Neural crest cell (in vitro differentiated cells): ENCODE measurements at regions not wholly inside any gene's neighbourhood (a gene's known extent, or its start where the extent isn't known, plus 50 kb on each side); places are given as distances from the start of the nearest gene placed in this dataset.

ENCODE experiments used
- DNase-seq: peaks from one replicate; pipeline ENCODE4 v3.0.0; 2021; ENCODE audit warnings: low read depth, mixed read lengths, low spot score
- H3K27ac Mint-ChIP-seq: one replicate; pipeline ENCODE4 v1.8.0; 2021; ENCODE audit warnings: mild to moderate bottlenecking, mixed read lengths; ENCODE audit not compliant: unreplicated experiment
- H3K27me3 Mint-ChIP-seq: 2 replicates; pipeline ENCODE4 v1.8.0; 2021; ENCODE audit warnings: low read depth, mild to moderate bottlenecking, mixed read lengths
- H3K36me3 Mint-ChIP-seq: 2 replicates; pipeline ENCODE4 v1.8.0; 2021; ENCODE audit warnings: low read depth, mild to moderate bottlenecking, mixed read lengths
- H3K4me1 Mint-ChIP-seq: 2 replicates; pipeline ENCODE4 v1.8.0; 2021; ENCODE audit warnings: mixed read lengths
- H3K4me3 Mint-ChIP-seq: one replicate; pipeline ENCODE4 v1.8.0; 2021; ENCODE audit warnings: mild to moderate bottlenecking, mixed read lengths
- H3K9me3 Mint-ChIP-seq: 2 replicates; pipeline ENCODE4 v1.8.0; 2021; ENCODE audit warnings: mixed read lengths
- CTCF ChIP-seq: fragments of 200-600 bp; sonication (generic); conservative IDR thresholded peaks from 2 replicates; pipeline ENCODE4 v1.5.0; 2021; ENCODE audit warnings: antibody characterized with exemption, mild to moderate bottlenecking

- Mint-ChIP-seq H3K9me3 (peaks cover 60% of the 10 kb centered on the region), H3K27me3 (no peaks in the 10 kb centered on the region), H3K27ac (no peak overlapping the region), H3K36me3 (peaks cover 50% of the 10 kb centered on the region), H3K4me3 (no peak overlapping the region), H3K4me1 (no peaks in the 10 kb centered on the region)
- TF ChIP-seq CTCF, result no peak
- no peak for DNase-seq
Observed at GRCh38 chr21:8991088-8991907, 1530.1 kb upstream of the TPTE start.

GRCh38 chr21:8991968-8992621, 1529.3 kb upstream of the TPTE start:
- no peak overlapping the region for H3K27ac Mint-ChIP-seq
- H3K4me3 Mint-ChIP-seq, result no peak overlapping the region
- H3K4me1 Mint-ChIP-seq, result no peaks in the 10 kb centered on the region
- TF ChIP-seq CTCF, result no peak
- H3K36me3 Mint-ChIP-seq, result peaks cover 53% of the 10 kb centered on the region
- no peak for DNase-seq
- H3K27me3 Mint-ChIP-seq, result no peaks in the 10 kb centered on the region
- peaks cover 63% of the 10 kb centered on the region for H3K9me3 Mint-ChIP-seq

GRCh38 chr21:8992731-8993174, 1528.6 kb upstream of the TPTE start:
- H3K27me3 Mint-ChIP-seq, result no peaks in the 10 kb centered on the region
- no peak overlapping the region for H3K4me3 Mint-ChIP-seq
- peaks cover 53% of the 10 kb centered on the region for H3K36me3 Mint-ChIP-seq
- TF ChIP-seq CTCF, result no peak
- no peaks in the 10 kb centered on the region for H3K4me1 Mint-ChIP-seq
- peaks cover 68% of the 10 kb centered on the region for H3K9me3 Mint-ChIP-seq
- DNase-seq, result no peak
- H3K27ac Mint-ChIP-seq, result no peak overlapping the region

GRCh38 chr21:8993284-8993942, 1528.0 kb upstream of the TPTE start:
- no peak overlapping the region for H3K27ac Mint-ChIP-seq
- no peaks in the 10 kb centered on the region for H3K4me1 Mint-ChIP-seq
- no peak for DNase-seq
- H3K27me3 Mint-ChIP-seq, result no peaks in the 10 kb centered on the region
- no peak for TF ChIP-seq CTCF
- no peak overlapping the region for H3K4me3 Mint-ChIP-seq
- H3K36me3 Mint-ChIP-seq, result peaks cover 54% of the 10 kb centered on the region
- H3K9me3 Mint-ChIP-seq, result peaks cover 70% of the 10 kb centered on the region

GRCh38 chr21:8993943-8994639, 1527.3 kb upstream of the TPTE start:
- DNase-seq, result no peak
- Mint-ChIP-seq H3K4me3 (no peak overlapping the region), H3K4me1 (no peaks in the 10 kb centered on the region), H3K27ac (no peak overlapping the region), H3K9me3 (peaks cover 72% of the 10 kb centered on the region), H3K27me3 (no peaks in the 10 kb centered on the region), H3K36me3 (peaks cover 58% of the 10 kb centered on the region)
- TF ChIP-seq CTCF, result no peak
